ENCODE measurements at regions not wholly inside any gene's neighbourhood (a gene's known extent, or its start where the extent isn't known, plus 50 kb on each side); places are given as distances from the start of the nearest gene placed in this dataset.

GRCh38 chr2:82428251-82428650 is 2030.8 kb downstream of the SUCLG1 start:
- FAIRE-seq, result no peak

GRCh38 chr2:82412021-82412420 is 2047.1 kb downstream of the SUCLG1 start:
- WGBS (ENCODE audit: missing lambda C conversion rate), result 10% methylated on average over 3 of the region's 3 CpGs
- POLR2A ChIA-PET, result no interaction called here
- no peaks in the 10 kb centered on the region for H3K4me1 ChIP-seq
- FAIRE-seq (no peak), DNase-seq (ENCODE audit: low read depth in 1 of 2, low spot score in 1 of 2) (no peak), ATAC-seq (no peak)
- H3K27ac ChIP-seq, result no peak overlapping the region
- H3K4me3 ChIP-seq, result no peak overlapping the region
- no peak overlapping the region for H3K4me2 ChIP-seq
- peaks cover 15% of the 10 kb centered on the region; the same call in 2 of the 3 replicates for H3K9me3 ChIP-seq
- TF ChIP-seq, protein P1, sequence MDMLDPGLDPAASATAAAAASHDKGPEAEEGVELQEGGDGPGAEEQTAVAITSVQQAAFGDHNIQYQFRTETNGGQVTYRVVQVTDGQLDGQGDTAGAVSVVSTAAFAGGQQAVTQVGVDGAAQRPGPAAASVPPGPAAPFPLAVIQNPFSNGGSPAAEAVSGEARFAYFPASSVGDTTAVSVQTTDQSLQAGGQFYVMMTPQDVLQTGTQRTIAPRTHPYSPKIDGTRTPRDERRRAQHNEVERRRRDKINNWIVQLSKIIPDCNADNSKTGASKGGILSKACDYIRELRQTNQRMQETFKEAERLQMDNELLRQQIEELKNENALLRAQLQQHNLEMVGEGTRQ (IDR thresholded peaks at IDR 0.05), result no peak
- TF ChIP-seq MAFK (IDR thresholded peaks at IDR 0.05; ENCODE audit: partially characterized antibody) (no peak), NFE2L2 (conservative IDR thresholded peaks at IDR 0.05; ENCODE audit: low read length) (no peak), RNF2 (IDR thresholded peaks at IDR 0.05; ENCODE audit: borderline replicate concordance, low read depth) (no peak)
- CTCF ChIA-PET, result no interaction called here

More at GRCh38 chr2:82428251-82428650, 2030.8 kb downstream of the SUCLG1 start:
- WGBS (ENCODE audit: missing lambda C conversion rate), result 18% methylated on average over 2 of the region's 2 CpGs
- CTCF ChIA-PET, result no interaction called here
- ATAC-seq (no peak), DNase-seq (ENCODE audit: low read depth in 1 of 2, low spot score in 1 of 2) (no peak)
- Histone ChIP-seq H3K4me1 (no peaks in the 10 kb centered on the region), H3K4me2 (no peak overlapping the region), H3K27ac (no peak overlapping the region), H3K9me3 (no peaks in the 10 kb centered on the region; the same call in 2 of the 3 replicates), H3K4me3 (no peak overlapping the region)
- POLR2A ChIA-PET, result no interaction called here
- TF ChIP-seq REST (IDR thresholded peaks at IDR 0.05), result no peak
- no peak for TF ChIP-seq POLR2A (IDR thresholded peaks at IDR 0.05; ENCODE audit: low read length)
- no peak for TF ChIP-seq MAX (IDR thresholded peaks at IDR 0.05)
- TF ChIP-seq SREBF2 (IDR thresholded peaks at IDR 0.05), result no peak
- no peak for TF ChIP-seq JUN (IDR thresholded peaks at IDR 0.05)
- no peak for TF ChIP-seq FOXS1 (CRISPR knock-in tag; IDR thresholded peaks at IDR 0.05)

DNA sequence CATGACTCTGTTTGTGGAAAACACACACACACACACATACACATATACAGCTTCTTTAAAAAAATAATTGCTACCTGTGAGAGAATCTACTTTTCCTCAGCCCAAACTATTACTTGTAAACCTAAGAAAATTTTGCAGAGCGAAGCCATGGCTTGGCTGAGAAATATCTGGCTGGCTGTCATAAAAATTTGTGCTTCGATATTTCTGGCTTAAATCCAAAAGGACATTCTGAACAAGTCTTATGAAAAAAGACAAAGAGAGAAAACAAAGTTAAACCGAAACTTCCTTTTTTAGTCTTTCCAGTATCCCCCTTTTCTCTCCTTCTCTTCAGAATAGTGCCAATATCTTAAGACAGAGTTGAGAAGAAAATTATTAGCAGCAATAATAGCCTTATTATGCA is 2048.0 kb downstream of the SUCLG1 start:
- Histone ChIP-seq H3K4me1 (no peaks in the 10 kb centered on the region), H3K4me2 (no peak overlapping the region), H3K27ac (no peak overlapping the region), H3K9me3 (peaks cover 15% of the 10 kb centered on the region; the same call in 2 of the 3 replicates), H3K4me3 (no peak overlapping the region)
- no peak for DNase-seq (ENCODE audit: low read depth in 1 of 2, low spot score in 1 of 2)
- POLR2A ChIA-PET, result no interaction called here
- TF ChIP-seq, protein P2, sequence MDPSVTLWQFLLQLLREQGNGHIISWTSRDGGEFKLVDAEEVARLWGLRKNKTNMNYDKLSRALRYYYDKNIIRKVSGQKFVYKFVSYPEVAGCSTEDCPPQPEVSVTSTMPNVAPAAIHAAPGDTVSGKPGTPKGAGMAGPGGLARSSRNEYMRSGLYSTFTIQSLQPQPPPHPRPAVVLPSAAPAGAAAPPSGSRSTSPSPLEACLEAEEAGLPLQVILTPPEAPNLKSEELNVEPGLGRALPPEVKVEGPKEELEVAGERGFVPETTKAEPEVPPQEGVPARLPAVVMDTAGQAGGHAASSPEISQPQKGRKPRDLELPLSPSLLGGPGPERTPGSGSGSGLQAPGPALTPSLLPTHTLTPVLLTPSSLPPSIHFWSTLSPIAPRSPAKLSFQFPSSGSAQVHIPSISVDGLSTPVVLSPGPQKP (IDR thresholded peaks at IDR 0.05; ENCODE audit: low read depth, low read length), result no peak
- no peak for TF ChIP-seq TFCP2L1 (CRISPR knock-in tag; IDR thresholded peaks at IDR 0.05)
- no peak for TF ChIP-seq CBX8 (IDR thresholded peaks at IDR 0.05)
- no peak for TF ChIP-seq HOXA7 (CRISPR knock-in tag; IDR thresholded peaks at IDR 0.05)
- no peak for TF ChIP-seq NR3C1 (IDR thresholded peaks at IDR 0.05)
- no peak for TF ChIP-seq SREBF2 (IDR thresholded peaks at IDR 0.05)
- TF ChIP-seq REST (IDR thresholded peaks at IDR 0.05), result no peak
- TF ChIP-seq RARB (CRISPR knock-in tag; IDR thresholded peaks at IDR 0.05), result no peak
- no peak for TF ChIP-seq CBX2 (IDR thresholded peaks at IDR 0.05; ENCODE audit: borderline replicate concordance, low read depth)
- TF ChIP-seq ATOH8 (CRISPR knock-in tag; IDR thresholded peaks at IDR 0.05; ENCODE audit: low read depth), result no peak
- TF ChIP-seq JUNB (IDR thresholded peaks at IDR 0.05), result no peak
- TF ChIP-seq EP300 (IDR thresholded peaks at IDR 0.05), result no peak
- no peak for ATAC-seq
- FAIRE-seq, result no peak
- 6% methylated on average over 3 of the region's 3 CpGs for WGBS (ENCODE audit: missing lambda C conversion rate)
- CTCF ChIA-PET, result no interaction called here
